ENCODE measurements at regions not wholly inside any gene's neighbourhood (a gene's known extent, or its start where the extent isn't known, plus 50 kb on each side); places are given as distances from the start of the nearest gene placed in this dataset.

- TF ChIP-seq CTCF (conservative IDR thresholded peaks at IDR 0.05 in 1 of 2, IDR thresholded peaks at IDR 0.05 in 1 of 2; ENCODE audit: low read depth in 1 of 2, low read length in 2 of 2): no peak
- no peak for TF ChIP-seq EZH2 (IDR thresholded peaks at IDR 0.05; ENCODE audit: low read length, missing control alignments)
- peaks cover 8% of the 10 kb centered on the region for H3K4me1 ChIP-seq (ENCODE audit: control insufficient read depth, extremely low read depth, insufficient read depth, low read length)
- no peak for DNase-seq (ENCODE audit: low read depth in 2 of 2)
These were observed 111.9 kb upstream of the TSC22D2 start for GRCh38 chr3:150296123-150296735.

GRCh38 chr3:150293401-150294001, 114.6 kb upstream of the TSC22D2 start:
- no peaks in the 10 kb centered on the region for H4K20me1 ChIP-seq (ENCODE audit: control insufficient read depth, extremely low read depth, insufficient read depth, low read length)
- H2AFZ ChIP-seq (ENCODE audit: low read length): peak overlapping the region; percentile 4
- peak; percentile 86 to 90 for DNase-seq (ENCODE audit: low read depth in 2 of 2)
- no peak overlapping the region for H3K4me3 ChIP-seq (replicated peaks in 1 of 4; ENCODE audit: control extremely low read depth in 1 of 4, insufficient read depth in 1 of 4, low read depth in 3 of 4, low read length in 4 of 4)
- no peaks in the 10 kb centered on the region for H3K9me3 ChIP-seq (ENCODE audit: control insufficient read depth, insufficient read depth, low read depth, low read length)
- no peaks in the 10 kb centered on the region for H3K36me3 ChIP-seq (ENCODE audit: control insufficient read depth, insufficient read depth, low read length)
- no peak overlapping the region for H3K9ac ChIP-seq (ENCODE audit: insufficient read depth, low read length)
- no peaks in the 10 kb centered on the region for H3K27me3 ChIP-seq (ENCODE audit: control insufficient read depth, insufficient read depth, low read length)
- peak overlapping the region; percentile 89 for H3K27ac ChIP-seq (ENCODE audit: insufficient read depth, low read length)
- TF ChIP-seq CTCF (conservative IDR thresholded peaks at IDR 0.05 in 1 of 2, IDR thresholded peaks at IDR 0.05 in 1 of 2; ENCODE audit: low read depth in 1 of 2, low read length in 2 of 2) (no peak), EZH2 (IDR thresholded peaks at IDR 0.05; ENCODE audit: low read length, missing control alignments) (no peak)
- H3K4me2 ChIP-seq (ENCODE audit: extremely low read depth, insufficient read depth, low read length): peak overlapping the region; percentile 41
- H3K4me1 ChIP-seq (ENCODE audit: control insufficient read depth, extremely low read depth, insufficient read depth, low read length): peaks cover 8% of the 10 kb centered on the region
- no peaks in the 10 kb centered on the region for H3K79me2 ChIP-seq (ENCODE audit: control insufficient read depth, insufficient read depth, low read length)

More at GRCh38 chr3:150296123-150296735, 111.9 kb upstream of the TSC22D2 start:
- H3K27ac ChIP-seq (ENCODE audit: insufficient read depth, low read length): peak overlapping the region; percentile 17
- peak overlapping the region; percentile 23 for H2AFZ ChIP-seq (ENCODE audit: low read length)
- no peak overlapping the region for H3K9ac ChIP-seq (ENCODE audit: insufficient read depth, low read length)
- peak overlapping the region; percentile 19 for H3K4me2 ChIP-seq (ENCODE audit: extremely low read depth, insufficient read depth, low read length)
- no peaks in the 10 kb centered on the region for H4K20me1 ChIP-seq (ENCODE audit: control insufficient read depth, extremely low read depth, insufficient read depth, low read length)
- no peaks in the 10 kb centered on the region for H3K79me2 ChIP-seq (ENCODE audit: control insufficient read depth, insufficient read depth, low read length)
- H3K9me3 ChIP-seq (ENCODE audit: control insufficient read depth, insufficient read depth, low read depth, low read length): no peaks in the 10 kb centered on the region
- no peaks in the 10 kb centered on the region for H3K36me3 ChIP-seq (ENCODE audit: control insufficient read depth, insufficient read depth, low read length)
- H3K27me3 ChIP-seq (ENCODE audit: control insufficient read depth, insufficient read depth, low read length): no peaks in the 10 kb centered on the region
- no peak overlapping the region for H3K4me3 ChIP-seq (replicated peaks in 1 of 4; ENCODE audit: control extremely low read depth in 1 of 4, insufficient read depth in 1 of 4, low read depth in 3 of 4, low read length in 4 of 4)

GRCh38 chr3:150292891-150293290, 115.2 kb upstream of the TSC22D2 start:
- DNase-seq (ENCODE audit: low read depth in 2 of 2): peak; percentile 87 to 95

More at GRCh38 chr3:150292891-150293290, 115.2 kb upstream of the TSC22D2 start:
- Histone ChIP-seq H3K27ac (ENCODE audit: insufficient read depth, low read length) (peak overlapping the region; percentile 89), H3K4me3 (replicated peaks in 1 of 4; ENCODE audit: control extremely low read depth in 1 of 4, insufficient read depth in 1 of 4, low read depth in 3 of 4, low read length in 4 of 4) (no peak overlapping the region), H3K4me2 (ENCODE audit: extremely low read depth, insufficient read depth, low read length) (no peak overlapping the region), H2AFZ (ENCODE audit: low read length) (no peak overlapping the region), H3K79me2 (ENCODE audit: control insufficient read depth, insufficient read depth, low read length) (no peaks in the 10 kb centered on the region), H3K9ac (ENCODE audit: insufficient read depth, low read length) (no peak overlapping the region), H3K4me1 (ENCODE audit: control insufficient read depth, extremely low read depth, insufficient read depth, low read length) (peaks cover 8% of the 10 kb centered on the region), H3K9me3 (ENCODE audit: control insufficient read depth, insufficient read depth, low read depth, low read length) (no peaks in the 10 kb centered on the region), H3K27me3 (ENCODE audit: control insufficient read depth, insufficient read depth, low read length) (no peaks in the 10 kb centered on the region), H3K36me3 (ENCODE audit: control insufficient read depth, insufficient read depth, low read length) (no peaks in the 10 kb centered on the region), H4K20me1 (ENCODE audit: control insufficient read depth, extremely low read depth, insufficient read depth, low read length) (no peaks in the 10 kb centered on the region)
- no peak for TF ChIP-seq EZH2 (IDR thresholded peaks at IDR 0.05; ENCODE audit: low read length, missing control alignments)

All from fibroblast of lung (primary cell).